SK-N-SH (cell line): ENCODE measurements at regions not wholly inside any gene's neighbourhood (a gene's known extent, or its start where the extent isn't known, plus 50 kb on each side); places are given as distances from the start of the nearest gene placed in this dataset.

Experiments
- CTCF ChIA-PET: fragments of 300-600, 350-600 bp; formaldehyde crosslinking; extraction: SDS; loops from one replicate; lab custom pipeline; 2021; lab: Yijun Ruan, JAX
- POLR2A ChIA-PET: fragments of 350-600 bp; sonication (Branson Sonifier 250); formaldehyde crosslinking; extraction: SDS; loops from one replicate; lab custom pipeline; 2020; ENCODE audit warnings: antibody characterized with exemption, inconsistent platforms; lab: Yijun Ruan, JAX
- DNase-seq: peaks from one replicate; pipeline ENCODE4 v3.0.0; 2012
- H2AFZ ChIP-seq: fragments of 200-600 bp; sonication (generic); 2 replicates; pipeline ENCODE4 v1.8.1; 2016; ENCODE audit warnings: antibody characterized with exemption, mild to moderate bottlenecking, low read depth
- H3F3A ChIP-seq: fragments of 200-600 bp; sonication (generic); replicated peaks from 2 replicates; pipeline ENCODE3; 2016; ENCODE audit warnings: antibody characterized with exemption, mild to moderate bottlenecking; ENCODE audit not compliant: insufficient read depth
- H3K27ac ChIP-seq, 2 experiments: fragments of 200-500 bp in 1 of 2; fragments of 200-600 bp in 1 of 2; sonication (Bioruptor generic) in 1 of 2; sonication (generic), shearing (Covaris generic) in 1 of 2; 2 replicates each; pipeline versions ENCODE4 v1.5.1 to v1.6.1; 2014 to 2016; ENCODE audit warnings: low read depth in 2 of 2, inconsistent platforms in 1 of 2, low read length in 1 of 2, mild to moderate bottlenecking in 1 of 2, mixed read lengths in 1 of 2
- H3K27me3 ChIP-seq: fragments of 200-600 bp; sonication (generic), shearing (Covaris generic); 2 replicates; pipeline ENCODE4 v1.6.1; 2016; ENCODE audit warnings: mixed run types; ENCODE audit not compliant: insufficient read depth
- H3K36me3 ChIP-seq, 2 experiments: fragments of 200-500 bp in 1 of 2; fragments of 200-600 bp in 1 of 2; sonication (Bioruptor generic) in 1 of 2; sonication (generic) in 1 of 2; replicated peaks in 1 of 2; 2 replicates each; pipeline versions ENCODE3 to v1.5.1; 2014 to 2016; ENCODE audit warnings: low read length in 1 of 2, mild to moderate bottlenecking in 1 of 2; ENCODE audit not compliant: insufficient read depth in 2 of 2, control insufficient read depth in 1 of 2
- H3K4me1 ChIP-seq, 2 experiments: fragments of 200-500 bp in 1 of 2; fragments of 200-600 bp in 1 of 2; sonication (Bioruptor generic) in 1 of 2; sonication (generic), shearing (Covaris generic) in 1 of 2; 2 replicates each; pipeline versions ENCODE4 v1.5.1 to v1.6.1; 2014 to 2016; ENCODE audit warnings: low read depth in 1 of 2, low read length in 1 of 2, mixed run types in 1 of 2; ENCODE audit not compliant: insufficient read depth in 2 of 2, control insufficient read depth in 1 of 2
- H3K4me2 ChIP-seq: fragments of 200-600 bp; sonication (generic), shearing (Covaris generic); 2 replicates; pipeline ENCODE4 v1.6.1; 2017; ENCODE audit warnings: mixed run types
- H3K4me3 ChIP-seq, 2 experiments: fragments of 200-500 bp in 1 of 2; fragments of 200-600 bp in 1 of 2; sonication (Bioruptor generic) in 1 of 2; sonication (generic), shearing (Covaris generic) in 1 of 2; 2 replicates each; pipeline versions ENCODE4 v1.5.1 to v1.8.1; 2014 to 2016; ENCODE audit warnings: low read depth in 2 of 2, inconsistent platforms in 1 of 2, low read length in 1 of 2, mild to moderate bottlenecking in 1 of 2, mixed read lengths in 1 of 2, moderate library complexity in 1 of 2
- H3K79me2 ChIP-seq: fragments of 200-600 bp; sonication (generic); 2 replicates; pipeline ENCODE4 v1.8.1; 2017; ENCODE audit warnings: mild to moderate bottlenecking; ENCODE audit not compliant: insufficient read depth
- H3K9ac ChIP-seq: fragments of 200-600 bp; sonication (generic); 2 replicates; pipeline ENCODE4 v1.6.1; 2017; ENCODE audit warnings: mixed run types
- H3K9me2 ChIP-seq: fragments of 200-600 bp; sonication (generic); 2 replicates; pipeline ENCODE4 v1.6.1; 2017; ENCODE audit warnings: mixed run types
- H3K9me3 ChIP-seq: fragments of 200-600 bp; sonication (generic); 2 replicates; pipeline ENCODE4 v1.6.1; 2017; ENCODE audit warnings: mixed run types, mild to moderate bottlenecking, moderate library complexity
- H4K20me1 ChIP-seq: fragments of 200-600 bp; sonication (generic); 2 replicates; pipeline ENCODE4 v1.6.1; 2017; ENCODE audit warnings: mild to moderate bottlenecking, mixed run types; ENCODE audit not compliant: insufficient read depth
- ELF1 ChIP-seq: IDR thresholded peaks from 2 replicates; pipeline ENCODE4 v1.4.0; 2012
- EP300 ChIP-seq, 2 experiments: IDR thresholded peaks; 2 replicates each; pipeline versions ENCODE4 v1.4.0 to v1.6.1; 2012; ENCODE audit warnings: borderline replicate concordance in 1 of 2, low read depth in 1 of 2, low read length in 1 of 2
- EZH2phosphoT487 ChIP-seq: fragments of 200-600 bp; sonication (generic); IDR thresholded peaks from 2 replicates; pipeline ENCODE4 v1.6.1; 2017; ENCODE audit warnings: low read depth, mixed run types, mild to moderate bottlenecking, antibody characterized with exemption, moderate library complexity, borderline replicate concordance
- FOSL2 ChIP-seq: IDR thresholded peaks from 2 replicates; pipeline ENCODE4 v1.4.0; 2012; ENCODE audit warnings: low read depth, mild to moderate bottlenecking, moderate library complexity, borderline replicate concordance
- FOXJ3 ChIP-seq: sonication (generic); formaldehyde crosslinking; IDR thresholded peaks from 2 replicates; pipeline ENCODE4 v1.5.1; 2020; ENCODE audit warnings: mild to moderate bottlenecking, missing genetic modification reagents
- GATA2 ChIP-seq: sonication (generic); formaldehyde crosslinking; IDR thresholded peaks from 2 replicates; pipeline ENCODE4 v1.5.0; 2020; ENCODE audit warnings: mild to moderate bottlenecking, missing genetic modification reagents
- IRF3 ChIP-seq: fragments of 150-350 bp; IDR thresholded peaks from 2 replicates; pipeline ENCODE4 v1.6.1; 2016; ENCODE audit warnings: mild to moderate bottlenecking, low read depth, low read length
- JUND ChIP-seq: IDR thresholded peaks from 2 replicates; pipeline ENCODE4 v1.4.0; 2012
- MEF2A ChIP-seq: IDR thresholded peaks from 2 replicates; pipeline ENCODE4 v1.4.0; 2012; ENCODE audit warnings: low read depth, borderline replicate concordance
- MXI1 ChIP-seq: IDR thresholded peaks from 2 replicates; pipeline ENCODE4 v1.6.1; 2012; ENCODE audit warnings: mild to moderate bottlenecking, low read depth, low read length, improper control_type of control experiment
- POLR2AphosphoS5 ChIP-seq: IDR thresholded peaks from 2 replicates; pipeline ENCODE4 v1.6.1; 2012; ENCODE audit warnings: low read depth, low read length
- RAD21 ChIP-seq: IDR thresholded peaks from 2 replicates; pipeline ENCODE4 v1.6.1; 2012; ENCODE audit warnings: mild to moderate bottlenecking, low read length
- RCOR1 ChIP-seq: fragments of 150-350 bp; IDR thresholded peaks from 2 replicates; pipeline ENCODE4 v1.6.1; 2017; ENCODE audit warnings: antibody characterized with exemption, low read length
- RFX5 ChIP-seq: IDR thresholded peaks from 2 replicates; pipeline ENCODE4 v1.6.1; 2012; ENCODE audit warnings: mild to moderate bottlenecking, improper control_type of control experiment, low read length
- RXRA ChIP-seq: IDR thresholded peaks from 2 replicates; pipeline ENCODE4 v1.4.0; 2012; ENCODE audit warnings: low read depth, mild to moderate bottlenecking, borderline replicate concordance
- SIN3A ChIP-seq: IDR thresholded peaks from 2 replicates; pipeline ENCODE4 v1.6.1; 2012; ENCODE audit warnings: low read depth, mild to moderate bottlenecking, low read length, moderate library complexity, borderline replicate concordance
- TAF1 ChIP-seq: IDR thresholded peaks from 2 replicates; pipeline ENCODE4 v1.6.1; 2012; ENCODE audit warnings: low read depth, mild to moderate bottlenecking, low read length, moderate library complexity, borderline replicate concordance
- TCF12 ChIP-seq: IDR thresholded peaks from 2 replicates; pipeline ENCODE4 v1.4.0; 2012
- TEAD4 ChIP-seq: IDR thresholded peaks from 2 replicates; pipeline ENCODE4 v1.4.0; 2012; ENCODE audit warnings: mild to moderate bottlenecking, borderline replicate concordance; ENCODE audit not compliant: insufficient read depth
- USF1 ChIP-seq: IDR thresholded peaks from 2 replicates; pipeline ENCODE4 v1.4.0; 2012; ENCODE audit warnings: low read depth, borderline replicate concordance
- USF2 ChIP-seq: fragments of 150-350 bp; IDR thresholded peaks from 2 replicates; pipeline ENCODE4 v1.6.1; 2017; ENCODE audit warnings: antibody characterized with exemption, low read length, low read depth, borderline replicate concordance
- YY1 ChIP-seq: IDR thresholded peaks from 2 replicates; pipeline ENCODE4 v1.4.0; 2012; ENCODE audit warnings: low read depth, mild to moderate bottlenecking
- ZBTB33 ChIP-seq: IDR thresholded peaks from 2 replicates; pipeline ENCODE4 v1.4.0; 2012; ENCODE audit warnings: low read depth, borderline replicate concordance
- WGBS: methylation state at CpG from one replicate; pipeline ENCODE4 v1.1.6; 2017; ENCODE audit warnings: low lambda C conversion rate; 5-methylcytosine and 5-hydroxymethylcytosine counted together

- Histone ChIP-seq H3K9ac (no peak overlapping the region), H3K27me3 (peaks cover 20% of the 10 kb centered on the region; the same call in 1 of the 2 replicates), H4K20me1 (no peaks in the 10 kb centered on the region), H3F3A (no peaks in the 10 kb centered on the region), H3K4me1 (no peaks in the 10 kb centered on the region), H3K36me3 (no peaks in the 10 kb centered on the region), H3K79me2 (no peaks in the 10 kb centered on the region), H3K4me2 (no peak overlapping the region), H3K9me2 (no peaks in the 10 kb centered on the region), H3K27ac (no peak overlapping the region), H2AFZ (no peak overlapping the region), H3K9me3 (no peaks in the 10 kb centered on the region), H3K4me3 (no peak overlapping the region)
- no peak for DNase-seq
- TF ChIP-seq TCF12, result no peak
- TF ChIP-seq TAF1, result no peak
- TF ChIP-seq FOXJ3, result no peak
- TF ChIP-seq USF2, result no peak
- no peak for TF ChIP-seq ZBTB33
- no peak for TF ChIP-seq GATA2 (CRISPR knock-in tag)
- TF ChIP-seq USF1, result no peak
- TF ChIP-seq EZH2phosphoT487, result no peak
- no peak for TF ChIP-seq RFX5
- TF ChIP-seq FOSL2, result no peak
- no peak for TF ChIP-seq YY1
- TF ChIP-seq MEF2A, result no peak
- no peak for TF ChIP-seq TEAD4
- TF ChIP-seq RXRA, result no peak
- ChIA-PET POLR2A (no interaction called here), CTCF (interaction anchor here (0.7 to 0.9 kb wide), 2 partner anchors 23 to 27 kb away, joined by 3 read pairs; no protein-coding TSS in a partner anchor)
- WGBS, result 10% methylated on average over 1 of the region's 1 CpG
These were observed 63.2 kb upstream of the FOXB1 start for GRCh38 chr15:59940928-59941327.

- no peak overlapping the region for H2AFZ ChIP-seq
- no peak overlapping the region for H3K27ac ChIP-seq
- H3K27me3 ChIP-seq, result peaks cover 22% of the 10 kb centered on the region; the same call in 1 of the 2 replicates
- H3K9ac ChIP-seq, result no peak overlapping the region
- ChIA-PET CTCF (interaction anchor here (0.6 to 0.9 kb wide), 3 partner anchors 23 to 138 kb away, joined by 3 to 4 read pairs (median 3); no protein-coding TSS in a partner anchor), POLR2A (no interaction called here)
- H4K20me1 ChIP-seq, result no peaks in the 10 kb centered on the region
- DNase-seq, result no peak
- no peaks in the 10 kb centered on the region for H3K36me3 ChIP-seq
- no peak overlapping the region for H3K4me2 ChIP-seq
- H3K9me3 ChIP-seq, result no peaks in the 10 kb centered on the region
- no peak overlapping the region for H3K4me3 ChIP-seq
- no peaks in the 10 kb centered on the region for H3K79me2 ChIP-seq
- no peaks in the 10 kb centered on the region for H3F3A ChIP-seq
- H3K4me1 ChIP-seq, result no peaks in the 10 kb centered on the region
- H3K9me2 ChIP-seq, result no peaks in the 10 kb centered on the region
- 35% methylated on average over 6 of the region's 6 CpGs for WGBS
- no peak for TF ChIP-seq ELF1
- TF ChIP-seq FOSL2, result no peak
- no peak for TF ChIP-seq MXI1
- TF ChIP-seq TEAD4, result no peak
- TF ChIP-seq FOXJ3, result no peak
- no peak for TF ChIP-seq SIN3A
- no peak for TF ChIP-seq TAF1
- TF ChIP-seq IRF3, result no peak
- no peak for TF ChIP-seq USF1
- TF ChIP-seq POLR2AphosphoS5, result no peak
- no peak for TF ChIP-seq JUND
- no peak for TF ChIP-seq EP300 (IDR thresholded peaks at IDR 0.05; ENCODE audit: borderline replicate concordance in 1 of 2, low read depth in 1 of 2, low read length in 1 of 2)
- TF ChIP-seq EZH2phosphoT487, result no peak
- TF ChIP-seq RXRA, result no peak
- TF ChIP-seq RAD21, result no peak
- TF ChIP-seq RCOR1, result no peak
- no peak for TF ChIP-seq GATA2 (CRISPR knock-in tag)
These were observed 63.7 kb upstream of the FOXB1 start for GRCh38 chr15:59940456-59940855.
